Uterus (tissue), 3 donors: ENCODE measurements at regions not wholly inside any gene's neighbourhood (a gene's known extent, or its start where the extent isn't known, plus 50 kb on each side); places are given as distances from the start of the nearest gene placed in this dataset.

Experiments
- DNase-seq, 2 donors: peaks; one replicate each; pipeline ENCODE4 v3.0.0-alpha.2; 2019 to 2020
- H3K27ac ChIP-seq, 2 donors: fragments of 200-600 bp; sonication (generic); 1 replicate in 1 of 2; 2 replicates in 1 of 2; pipeline ENCODE4 v1.5.1; 2016 to 2018
- H3K27me3 ChIP-seq, 2 donors: fragments of 200-600 bp; sonication (generic); one replicate each; pipeline ENCODE4 v1.5.1; 2018 to 2019; ENCODE audit warnings: control low read depth in 1 of 2
- H3K36me3 ChIP-seq, 2 donors: fragments of 200-600 bp; sonication (generic); one replicate each; pipeline ENCODE4 v1.5.1; 2019; ENCODE audit warnings: control low read depth in 1 of 2
- H3K4me1 ChIP-seq, 2 donors: fragments of 200-600 bp; sonication (generic); one replicate each; pipeline ENCODE4 v1.5.1; 2018 to 2019; ENCODE audit warnings: control low read depth in 1 of 2
- H3K4me3 ChIP-seq, 2 donors: fragments of 200-600 bp; sonication (generic); 1 replicate in 1 of 2; 2 replicates in 1 of 2; pipeline ENCODE4 v1.5.1; 2018 to 2019; ENCODE audit warnings: mild to moderate bottlenecking in 1 of 2
- H3K9me3 ChIP-seq, 2 donors: fragments of 200-600 bp; sonication (generic); one replicate each; pipeline ENCODE4 v1.5.1; 2019; ENCODE audit warnings: control low read depth in 1 of 2
- POLR2A ChIP-seq, 2 donors: fragments of 450-650 bp; IDR thresholded peaks; one replicate each; pipeline ENCODE4 v1.6.1; 2016; ENCODE audit warnings: antibody characterized with exemption in 2 of 2, mild to moderate bottlenecking in 1 of 2, moderate library complexity in 1 of 2
- intact Hi-C: fragments of 100-400 bp; cut with DNase I; formaldehyde crosslinking; loops from one replicate; pipeline ENCODE4 v1.15.1; 2023; ENCODE audit warnings: low total_unique reads
- TF ChIP-seq, protein P1 (sequence below), 4 experiments: fragments of 200-600 bp in 2 of 4; fragments of 450-650 bp in 2 of 4; sonication (generic) in 2 of 4; IDR thresholded peaks; one replicate each; pipeline ENCODE4 v1.5.1; 2016 to 2019; ENCODE audit warnings: antibody characterized with exemption in 4 of 4, mild to moderate bottlenecking in 2 of 4, moderate library complexity in 1 of 4
- donor health status: DM: yes; HTN: yes; CAD: no.

DNA sequence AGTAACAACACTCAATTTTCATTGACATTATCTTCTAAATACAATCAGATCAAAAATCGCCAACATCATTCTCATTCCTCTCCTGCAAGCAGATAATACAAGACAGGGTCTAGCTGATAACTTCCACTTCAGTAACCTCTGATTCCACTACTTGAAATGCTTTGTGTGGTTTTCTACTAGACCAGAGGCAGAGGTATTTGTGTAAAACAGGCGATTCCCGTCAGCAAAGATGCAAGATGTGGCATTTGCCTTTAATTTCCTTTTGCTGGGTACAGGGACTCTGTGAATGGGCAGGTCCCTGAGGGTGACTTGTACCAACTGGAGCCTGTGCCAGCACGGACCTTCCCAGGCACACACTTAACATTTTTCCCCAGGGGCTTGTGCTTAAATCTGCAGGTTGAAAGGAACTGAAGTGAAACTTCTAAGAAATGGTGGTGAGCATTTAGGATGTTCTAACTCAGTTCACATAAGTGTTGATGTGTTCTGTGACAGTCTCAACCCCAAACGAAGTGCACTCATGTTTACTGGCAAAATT, 625.5 kb upstream of the WWC1 start:
- H3K27me3 ChIP-seq = no peaks in the 10 kb centered on the region
- TF ChIP-seq, protein P1, sequence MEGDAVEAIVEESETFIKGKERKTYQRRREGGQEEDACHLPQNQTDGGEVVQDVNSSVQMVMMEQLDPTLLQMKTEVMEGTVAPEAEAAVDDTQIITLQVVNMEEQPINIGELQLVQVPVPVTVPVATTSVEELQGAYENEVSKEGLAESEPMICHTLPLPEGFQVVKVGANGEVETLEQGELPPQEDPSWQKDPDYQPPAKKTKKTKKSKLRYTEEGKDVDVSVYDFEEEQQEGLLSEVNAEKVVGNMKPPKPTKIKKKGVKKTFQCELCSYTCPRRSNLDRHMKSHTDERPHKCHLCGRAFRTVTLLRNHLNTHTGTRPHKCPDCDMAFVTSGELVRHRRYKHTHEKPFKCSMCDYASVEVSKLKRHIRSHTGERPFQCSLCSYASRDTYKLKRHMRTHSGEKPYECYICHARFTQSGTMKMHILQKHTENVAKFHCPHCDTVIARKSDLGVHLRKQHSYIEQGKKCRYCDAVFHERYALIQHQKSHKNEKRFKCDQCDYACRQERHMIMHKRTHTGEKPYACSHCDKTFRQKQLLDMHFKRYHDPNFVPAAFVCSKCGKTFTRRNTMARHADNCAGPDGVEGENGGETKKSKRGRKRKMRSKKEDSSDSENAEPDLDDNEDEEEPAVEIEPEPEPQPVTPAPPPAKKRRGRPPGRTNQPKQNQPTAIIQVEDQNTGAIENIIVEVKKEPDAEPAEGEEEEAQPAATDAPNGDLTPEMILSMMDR (IDR thresholded peaks at IDR 0.05) = no peak
- TF ChIP-seq POLR2A (IDR thresholded peaks at IDR 0.05) = no peak
- intact Hi-C loops = no loop called here
- H3K9me3 ChIP-seq = no peaks in the 10 kb centered on the region
- H3K36me3 ChIP-seq = no peaks in the 10 kb centered on the region
- H3K4me3 ChIP-seq = no peak overlapping the region
- no peak for DNase-seq
- H3K27ac ChIP-seq = no peak overlapping the region
- no peaks in the 10 kb centered on the region for H3K4me1 ChIP-seq

DNA sequence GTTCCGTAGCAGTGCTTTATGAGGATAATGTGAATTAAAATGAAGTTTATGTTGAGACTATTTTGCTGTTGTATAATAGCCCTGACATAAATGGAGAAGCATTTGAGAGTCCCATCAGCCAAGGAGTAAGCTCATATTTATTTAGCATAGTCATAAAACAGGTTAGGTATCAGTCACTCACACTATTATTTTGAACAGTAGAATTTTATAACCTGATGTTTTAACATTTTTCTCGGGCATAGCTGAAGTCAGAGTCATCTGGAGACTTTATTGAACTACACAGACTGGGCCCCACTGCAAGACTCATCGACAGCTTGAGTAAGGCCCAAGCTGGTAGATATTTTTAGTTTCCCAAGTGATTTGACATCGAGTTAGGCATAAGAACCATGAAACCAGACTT, 620.3 kb upstream of the WWC1 start:
- Histone ChIP-seq H3K4me3 (no peak overlapping the region), H3K36me3 (no peaks in the 10 kb centered on the region), H3K27ac (no peak overlapping the region), H3K9me3 (no peaks in the 10 kb centered on the region), H3K27me3 (no peaks in the 10 kb centered on the region), H3K4me1 (no peaks in the 10 kb centered on the region)
- intact Hi-C loops = no loop called here
- no peak for DNase-seq
- TF ChIP-seq, protein P1 (IDR thresholded peaks at IDR 0.05) = no peak
- no peak for TF ChIP-seq POLR2A (IDR thresholded peaks at IDR 0.05)

DNA sequence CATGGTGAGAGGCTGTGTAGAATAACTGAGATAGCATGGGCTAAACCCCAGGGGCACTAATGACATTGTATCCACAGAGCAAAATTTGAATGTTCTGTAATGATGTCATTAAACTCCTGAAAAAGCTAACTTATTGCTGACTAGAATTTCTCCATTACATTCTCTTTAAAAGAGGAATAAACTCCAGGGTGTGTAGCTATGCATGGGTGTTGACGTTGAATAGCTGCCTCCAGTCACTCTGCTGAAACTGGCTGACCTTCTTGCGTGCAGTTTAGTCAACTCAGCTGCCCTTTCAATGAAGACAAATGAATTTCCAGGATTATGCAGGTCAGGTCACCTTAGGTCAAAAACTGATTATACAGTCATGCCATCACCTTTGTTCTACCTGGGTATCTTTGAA, 617.5 kb upstream of the WWC1 start:
- Histone ChIP-seq H3K27ac (no peak overlapping the region), H3K9me3 (no peaks in the 10 kb centered on the region), H3K36me3 (no peaks in the 10 kb centered on the region), H3K4me3 (no peak overlapping the region), H3K27me3 (no peaks in the 10 kb centered on the region), H3K4me1 (no peaks in the 10 kb centered on the region)
- DNase-seq = no peak
- TF ChIP-seq POLR2A (IDR thresholded peaks at IDR 0.05) = no peak
- TF ChIP-seq, protein P1 (IDR thresholded peaks at IDR 0.05) = no peak
- intact Hi-C loops = no loop called here

DNA sequence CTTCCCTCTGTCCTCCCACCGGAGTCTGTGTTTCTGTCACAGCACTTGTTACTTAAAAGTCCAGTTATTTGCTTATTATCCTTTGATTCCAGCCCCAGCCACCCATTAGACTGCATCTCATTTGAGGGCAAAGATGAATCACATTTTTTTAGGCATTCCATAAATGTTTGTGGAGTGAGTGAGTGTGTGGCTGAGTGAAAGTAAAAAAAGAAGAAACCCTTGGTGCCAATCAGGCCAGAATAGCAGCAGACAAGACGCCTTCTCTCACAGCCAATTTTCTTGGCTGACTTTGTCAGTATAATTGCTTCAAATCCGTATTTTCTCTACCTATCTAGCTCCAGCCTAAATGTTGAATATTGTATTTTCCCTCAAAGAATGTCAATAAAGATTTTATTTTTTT, 613.0 kb upstream of the WWC1 start:
- no peak for TF ChIP-seq POLR2A (IDR thresholded peaks at IDR 0.05)
- TF ChIP-seq, protein P1 (IDR thresholded peaks at IDR 0.05) = no peak
- intact Hi-C loops = no loop called here
- Histone ChIP-seq H3K4me1 (no peaks in the 10 kb centered on the region), H3K9me3 (no peaks in the 10 kb centered on the region), H3K27me3 (no peaks in the 10 kb centered on the region), H3K27ac (no peak overlapping the region), H3K36me3 (no peaks in the 10 kb centered on the region), H3K4me3 (no peak overlapping the region)
- no peak for DNase-seq

DNA sequence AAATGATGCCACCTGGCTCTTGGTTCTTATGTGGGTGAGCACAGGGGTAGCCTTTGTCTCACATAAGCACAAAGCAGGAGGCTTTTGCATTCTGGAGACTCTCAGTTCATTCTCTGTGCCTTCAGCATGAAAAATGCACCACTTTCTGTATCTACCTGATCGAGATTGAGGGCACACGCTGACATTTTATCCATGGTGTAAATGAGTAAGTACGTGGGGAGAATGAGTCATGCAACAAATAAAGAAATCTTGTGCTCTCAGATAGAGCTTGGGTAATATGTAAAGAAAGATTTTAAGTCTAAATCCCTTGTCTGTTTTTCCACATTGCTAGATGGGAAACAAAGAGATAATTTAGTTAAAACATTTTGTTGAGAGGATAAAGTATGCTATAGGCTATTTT, 607.2 kb upstream of the WWC1 start:
- intact Hi-C loops = no loop called here

More for the DNA sequence above, 607.2 kb upstream of the WWC1 start:
- TF ChIP-seq, protein P1 (IDR thresholded peaks at IDR 0.05) = no peak
- TF ChIP-seq POLR2A (IDR thresholded peaks at IDR 0.05) = no peak
- Histone ChIP-seq H3K27ac (no peak overlapping the region), H3K4me3 (no peak overlapping the region), H3K27me3 (no peaks in the 10 kb centered on the region), H3K9me3 (no peaks in the 10 kb centered on the region), H3K36me3 (no peaks in the 10 kb centered on the region), H3K4me1 (no peaks in the 10 kb centered on the region)
- no peak for DNase-seq
